ENCODE measurements at regions not wholly inside any gene's neighbourhood (a gene's known extent, or its start where the extent isn't known, plus 50 kb on each side); places are given as distances from the start of the nearest gene placed in this dataset.

- Mint-ChIP-seq H3K27ac (no peak overlapping the region), H3K4me3 (no peak overlapping the region), H3K4me1 (no peaks in the 10 kb centered on the region), H3K36me3 (no peaks in the 10 kb centered on the region), H3K27me3 (ENCODE audit: low read depth in 3 of 3) (peaks cover 0 to 4% (median 1%) of the 10 kb centered on the region in 3 donors), H3K9me3 (peaks cover 0 to 1% (median 0%) of the 10 kb centered on the region in 7 donors)
- Histone ChIP-seq H3K4me1 (ENCODE audit: control insufficient read depth in 1 of 2, insufficient read depth in 2 of 2, low read length in 2 of 2) (no peaks in the 10 kb centered on the region), H3K27me3 (ENCODE audit: control insufficient read depth in 2 of 2, insufficient read depth in 2 of 2, low read length in 2 of 2) (no peaks in the 10 kb centered on the region), H3K4me2 (replicated peaks; ENCODE audit: extremely low read depth, low read length, poor library complexity, severe bottlenecking) (no peak overlapping the region), H3K4me3 (replicated peaks in 1 of 3; ENCODE audit: low read depth in 2 of 3, low read length in 3 of 3) (no peak overlapping the region), H2AFZ (ENCODE audit: insufficient read depth, low read depth, low read length, poor library complexity, severe bottlenecking) (no peak overlapping the region), H3K36me3 (replicated peaks in 1 of 2; ENCODE audit: control insufficient read depth in 1 of 2, insufficient read depth in 2 of 2, low read length in 2 of 2) (no peaks in the 10 kb centered on the region), H3K27ac (ENCODE audit: low read depth in 1 of 2, low read length in 2 of 2) (no peak overlapping the region), H3K9ac (ENCODE audit: insufficient read depth, low read length, poor library complexity, severe bottlenecking) (no peak overlapping the region), H3K79me2 (ENCODE audit: insufficient read depth, low read length) (no peaks in the 10 kb centered on the region), H3K9me3 (replicated peaks in 1 of 2; ENCODE audit: control insufficient read depth in 1 of 2, insufficient read depth in 1 of 2, low read length in 2 of 2) (peaks cover 0 to 2% of the 10 kb centered on the region in 2 donors), H4K20me1 (ENCODE audit: insufficient read depth, low read length) (no peaks in the 10 kb centered on the region)
- no peak for TF ChIP-seq CTCF (IDR thresholded peaks at IDR 0.05)
- no peak for DNase-seq
- 90% methylated on average over 3 of the region's 5 CpGs for WGBS (ENCODE audit: insufficient coverage)
- intact Hi-C loops (cut with micrococcal nuclease), result no loop called here
These were observed 138.4 kb downstream of the SLC7A11 start for GRCh38 chr4:138103597-138104283.

- no peaks in the 10 kb centered on the region for H3K36me3 ChIP-seq (replicated peaks in 1 of 2; ENCODE audit: control insufficient read depth in 1 of 2, insufficient read depth in 2 of 2, low read length in 2 of 2)
- H3K79me2 ChIP-seq (ENCODE audit: insufficient read depth, low read length), result no peaks in the 10 kb centered on the region
- no peak for DNase-seq
- Mint-ChIP-seq H3K27ac (no peak overlapping the region), H3K4me1 (no peaks in the 10 kb centered on the region), H3K36me3 (no peaks in the 10 kb centered on the region), H3K27me3 (ENCODE audit: low read depth in 3 of 3) (peaks cover 2 to 12% (median 6%) of the 10 kb centered on the region in 3 donors), H3K4me3 (no peak overlapping the region), H3K9me3 (no peaks in the 10 kb centered on the region)
- WGBS (ENCODE audit: insufficient coverage), result no CpG with 5 or more reads among the region's 3 CpGs
- H3K4me1 ChIP-seq (ENCODE audit: control insufficient read depth in 1 of 2, insufficient read depth in 2 of 2, low read length in 2 of 2), result no peaks in the 10 kb centered on the region
- H3K27ac ChIP-seq (ENCODE audit: low read depth in 1 of 2, low read length in 2 of 2), result no peak overlapping the region
- no peak overlapping the region for H3K9ac ChIP-seq (ENCODE audit: insufficient read depth, low read length, poor library complexity, severe bottlenecking)
- no peak overlapping the region for H3K4me2 ChIP-seq (replicated peaks; ENCODE audit: extremely low read depth, low read length, poor library complexity, severe bottlenecking)
- no peak overlapping the region for H3K4me3 ChIP-seq (replicated peaks in 1 of 3; ENCODE audit: low read depth in 2 of 3, low read length in 3 of 3)
- intact Hi-C loops (cut with micrococcal nuclease), result no loop called here
- H3K27me3 ChIP-seq (ENCODE audit: control insufficient read depth in 2 of 2, insufficient read depth in 2 of 2, low read length in 2 of 2), result peaks cover 0 to 5% of the 10 kb centered on the region in 2 donors
- no peak overlapping the region for H2AFZ ChIP-seq (ENCODE audit: insufficient read depth, low read depth, low read length, poor library complexity, severe bottlenecking)
- no peaks in the 10 kb centered on the region for H4K20me1 ChIP-seq (ENCODE audit: insufficient read depth, low read length)
- TF ChIP-seq CTCF (IDR thresholded peaks at IDR 0.05), result no peak
- no peaks in the 10 kb centered on the region for H3K9me3 ChIP-seq (replicated peaks in 1 of 2; ENCODE audit: control insufficient read depth in 1 of 2, insufficient read depth in 1 of 2, low read length in 2 of 2)
These were observed 142.8 kb downstream of the SLC7A11 start for GRCh38 chr4:138099385-138099784.
